ENCODE measurements at regions not wholly inside any gene's neighbourhood (a gene's known extent, or its start where the extent isn't known, plus 50 kb on each side); places are given as distances from the start of the nearest gene placed in this dataset.

DNA sequence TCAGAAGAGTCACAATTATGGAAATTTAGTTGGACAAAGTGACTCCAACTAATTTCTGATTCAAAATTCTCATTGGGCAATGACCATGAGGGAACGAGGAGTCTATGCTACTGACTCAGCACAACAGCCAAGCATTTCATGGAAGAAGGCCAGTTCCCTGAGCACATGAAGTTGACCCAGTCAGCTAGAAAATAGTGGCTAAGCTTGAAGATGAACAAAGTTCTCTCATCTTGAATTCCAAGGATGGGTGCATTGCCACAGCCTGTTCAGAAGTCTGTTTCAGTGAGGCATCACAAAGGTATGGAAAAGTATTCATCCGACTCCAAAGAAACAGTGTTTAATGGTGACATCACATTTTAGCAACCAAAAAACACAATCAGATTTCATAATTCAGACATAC, 676.9 kb downstream of the HACE1 start:
- DNase-seq = no peak

DNA sequence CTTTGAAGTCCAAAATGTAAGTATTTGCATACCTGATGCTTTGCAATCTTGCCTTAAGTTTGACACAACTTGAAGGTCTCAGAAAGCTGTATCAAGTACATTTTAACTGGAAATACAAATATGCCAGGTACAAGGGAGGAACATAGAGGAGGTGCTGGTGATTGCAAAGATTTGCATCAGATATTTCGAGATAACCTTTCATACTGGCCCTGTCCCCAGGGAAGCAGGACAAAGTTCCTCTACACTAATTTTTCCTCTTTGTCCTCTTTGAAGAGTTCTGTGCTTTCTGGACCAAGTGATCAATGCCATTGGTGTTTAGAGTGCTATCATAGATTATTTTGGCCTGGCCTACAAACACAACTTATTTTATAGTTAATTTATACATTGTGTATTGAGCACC, 686.1 kb downstream of the HACE1 start:
- no peak for DNase-seq

DNA sequence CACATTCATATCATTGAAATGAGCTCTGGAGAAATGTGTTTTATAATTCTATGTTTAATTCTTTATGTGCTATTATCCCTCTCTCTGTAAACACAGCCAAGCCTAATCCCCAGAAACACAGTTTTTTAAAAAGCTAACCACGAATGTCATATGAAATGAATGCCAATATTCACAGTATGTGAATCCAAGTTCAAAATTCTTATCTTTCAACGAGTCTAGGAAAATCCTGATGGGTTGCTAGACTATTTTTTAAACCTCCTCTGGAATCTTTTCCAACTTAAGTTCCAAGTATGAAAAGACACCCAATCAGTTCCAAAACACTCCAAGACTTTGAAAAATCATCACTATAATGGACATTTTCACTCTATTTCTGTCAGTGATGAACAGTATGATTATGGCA, 689.3 kb downstream of the HACE1 start:
- DNase-seq = no peak

DNA sequence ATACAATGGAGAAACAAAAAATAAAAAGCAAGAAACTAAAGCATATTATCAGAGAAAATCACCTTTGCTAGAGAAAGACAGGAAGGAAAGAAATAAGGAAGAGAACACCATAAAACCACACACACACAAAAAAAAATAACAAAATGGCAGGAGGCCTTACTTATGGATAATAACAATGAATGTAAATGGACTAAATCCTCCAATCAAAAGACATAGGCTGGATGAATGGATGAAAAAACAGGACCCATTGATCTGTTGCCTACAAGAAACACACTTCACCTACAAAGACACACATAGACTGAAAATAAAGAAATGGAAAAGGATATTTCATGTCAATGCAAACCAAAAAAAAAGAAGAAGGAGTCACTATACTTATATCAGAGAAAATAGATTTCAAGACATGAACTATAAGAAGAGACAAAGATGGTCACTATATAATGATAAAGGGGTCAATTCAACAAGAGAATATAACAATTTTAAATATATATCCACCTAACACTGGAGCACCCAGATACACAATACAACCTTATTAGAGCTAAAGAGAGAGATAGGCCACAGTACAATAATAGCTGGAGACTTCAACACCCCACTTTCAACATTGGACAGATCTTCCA, 693.6 kb downstream of the HACE1 start:
- no peak for DNase-seq

DNA sequence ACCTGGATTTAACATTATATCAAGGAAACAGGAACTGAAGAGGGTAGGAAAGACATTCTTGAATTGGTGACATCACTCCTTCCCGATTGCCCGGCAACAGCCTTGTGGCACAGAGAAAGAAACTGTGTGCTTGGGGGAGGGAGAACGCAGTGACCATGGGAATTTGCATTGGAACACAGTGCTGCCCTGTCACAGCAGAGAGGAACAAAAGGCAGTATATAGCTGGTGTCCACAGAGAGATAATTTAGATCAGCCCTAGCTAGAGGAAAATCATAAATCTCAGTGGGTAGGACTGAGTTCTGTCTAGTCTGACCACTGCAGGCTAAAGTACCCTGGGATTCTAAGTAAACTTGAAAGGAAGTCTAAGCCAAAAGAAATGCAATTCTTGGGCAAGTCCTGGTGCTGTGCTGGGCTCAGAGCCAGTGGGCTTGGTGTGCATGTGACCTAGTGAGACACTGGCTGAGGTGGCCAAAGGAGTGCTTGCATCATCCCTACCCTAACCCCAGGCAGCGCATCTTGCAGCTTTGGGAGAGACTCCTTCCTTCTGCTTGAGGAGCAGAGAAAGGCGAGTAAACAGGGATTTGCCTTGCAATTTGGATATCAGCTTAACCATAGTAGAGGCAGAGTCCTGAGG, 697.6 kb downstream of the HACE1 start:
- DNase-seq = no peak

DNA sequence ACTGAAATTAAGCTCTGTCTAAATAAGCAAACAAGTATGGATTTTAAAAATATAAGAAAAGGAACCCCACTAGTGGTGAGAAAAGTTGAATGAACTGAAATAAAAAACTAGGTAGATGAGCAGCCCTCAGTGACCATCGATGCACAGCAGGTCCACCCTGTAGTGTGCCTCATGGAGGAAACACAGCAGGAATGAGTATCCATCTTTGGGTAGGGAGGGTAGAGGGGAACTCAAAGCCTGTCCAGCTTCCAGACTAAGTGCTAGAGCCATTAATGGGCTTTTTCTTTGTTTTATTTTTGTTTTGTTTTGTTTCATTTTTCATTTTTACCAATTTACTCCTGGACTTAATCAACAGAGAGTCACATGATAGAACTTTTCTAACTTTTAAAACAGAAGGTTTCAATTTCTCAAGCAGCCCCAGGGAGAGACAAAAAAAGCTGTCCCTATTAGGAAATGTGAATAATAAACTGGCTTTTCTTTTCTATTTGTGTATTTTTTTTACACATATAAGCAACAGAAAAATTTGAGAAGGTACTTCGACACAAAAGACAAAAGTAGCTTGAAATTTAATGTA, 700.6 kb downstream of the HACE1 start:
- DNase-seq = no peak

DNA sequence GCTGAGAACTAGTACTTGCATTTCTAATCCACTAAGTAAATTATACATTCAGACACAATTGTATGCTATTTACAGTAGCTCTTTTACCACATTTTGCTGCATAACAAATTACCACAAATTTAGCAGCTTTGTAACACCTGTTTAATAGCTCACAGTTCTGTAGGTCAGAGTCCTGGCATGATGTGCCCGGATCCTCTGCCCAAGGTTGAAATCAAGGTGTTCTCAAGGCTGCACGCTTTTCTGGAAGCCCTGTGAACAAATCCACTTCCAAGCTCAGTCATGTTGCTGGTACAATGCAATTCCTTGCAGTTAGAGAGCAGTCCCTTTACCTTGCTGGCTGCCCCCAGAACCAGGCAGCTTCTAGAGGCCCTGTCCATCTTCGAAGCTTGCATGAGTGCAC, 716.0 kb downstream of the HACE1 start:
- DNase-seq = no peak

DNA sequence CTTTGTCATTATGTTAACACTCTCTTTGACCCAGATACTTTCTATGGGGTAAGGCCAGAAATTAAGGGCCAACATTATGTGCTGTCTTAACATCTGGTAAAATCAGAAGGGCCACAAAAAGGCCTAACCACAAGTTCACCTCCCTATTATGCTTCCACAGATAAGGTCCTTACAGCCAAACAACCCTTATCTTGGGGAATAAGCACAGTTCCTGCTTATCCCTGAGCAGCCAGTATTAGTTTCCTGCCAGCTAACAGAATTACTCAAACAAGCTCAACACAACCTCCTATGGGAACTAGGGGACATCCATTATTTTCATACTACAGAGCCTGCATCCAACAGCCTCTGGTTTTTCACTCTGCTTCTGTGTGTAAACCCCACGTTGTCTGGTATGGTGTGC, 724.8 kb downstream of the HACE1 start:
- no peak for DNase-seq

DNA sequence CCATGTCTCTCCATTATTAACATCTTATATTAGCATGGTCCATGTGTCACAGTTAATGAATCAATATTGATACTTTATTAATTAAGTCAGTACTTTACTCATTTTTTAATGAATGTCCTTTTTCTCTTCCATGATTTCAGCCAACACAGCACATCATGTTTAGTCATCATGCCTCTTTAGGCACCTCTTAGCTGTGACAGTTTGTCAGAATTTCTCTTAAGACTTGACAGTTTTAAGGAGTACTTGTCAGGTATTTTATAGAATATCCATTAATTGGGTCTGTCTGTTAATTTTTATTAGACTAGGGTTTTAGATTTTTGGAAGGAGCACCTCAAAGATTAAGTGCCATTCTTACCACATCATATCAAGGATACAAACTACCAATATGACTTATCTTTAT, 729.4 kb downstream of the HACE1 start:
- no peak for DNase-seq

DNA sequence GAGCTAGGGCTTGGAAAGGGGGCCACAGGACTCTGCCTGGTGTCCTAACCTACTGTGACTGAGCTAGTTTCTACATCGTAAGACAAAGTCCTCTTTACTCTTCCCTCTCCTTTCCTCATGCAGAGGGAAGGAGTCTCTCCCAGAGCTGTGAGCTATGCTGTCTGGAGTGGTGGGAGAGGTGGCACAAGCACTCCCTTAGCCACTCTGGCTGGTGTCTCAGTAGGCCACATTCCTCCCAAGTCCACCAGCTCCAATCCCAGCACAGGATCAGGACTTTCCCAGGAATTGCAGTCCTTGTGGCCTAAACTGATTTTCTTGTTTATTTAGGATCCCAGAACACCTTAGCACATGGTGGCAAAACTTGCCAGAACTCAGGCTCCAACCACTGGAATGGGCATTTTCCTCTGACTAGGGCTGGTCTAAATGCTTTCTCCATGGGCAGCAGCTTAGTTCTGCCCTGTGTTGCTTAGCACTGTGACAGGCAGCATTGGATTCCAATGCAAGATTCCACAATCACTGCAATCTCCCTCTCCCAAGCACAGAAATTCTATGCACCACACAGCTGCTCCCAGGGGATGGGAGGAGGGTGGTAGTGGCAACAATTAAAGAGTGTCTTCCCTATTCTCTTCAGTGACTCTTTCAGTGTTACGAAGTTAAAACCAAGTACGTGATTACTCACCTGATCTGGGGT, 733.3 kb downstream of the HACE1 start:
- no peak for DNase-seq

DNA sequence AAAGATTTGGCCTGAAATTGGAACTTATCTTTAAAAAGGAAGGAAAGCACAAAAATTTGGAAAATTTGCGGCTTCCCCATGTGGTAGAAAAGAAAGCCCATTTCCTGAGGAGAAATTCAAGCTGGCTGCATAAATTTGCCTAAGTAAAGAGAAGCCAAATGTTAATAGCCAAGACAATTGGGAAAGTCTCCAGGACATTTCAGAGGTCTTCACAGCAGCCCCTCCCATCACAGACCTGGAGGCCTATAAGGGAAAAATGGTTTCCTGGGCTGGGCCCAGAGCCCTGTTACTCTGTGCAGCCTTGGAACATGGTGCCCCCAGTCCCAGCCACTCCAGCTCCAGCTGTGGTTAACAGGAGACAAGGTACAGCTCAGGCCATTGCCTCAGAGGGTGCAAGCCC, 736.5 kb downstream of the HACE1 start:
- DNase-seq = no peak

DNA sequence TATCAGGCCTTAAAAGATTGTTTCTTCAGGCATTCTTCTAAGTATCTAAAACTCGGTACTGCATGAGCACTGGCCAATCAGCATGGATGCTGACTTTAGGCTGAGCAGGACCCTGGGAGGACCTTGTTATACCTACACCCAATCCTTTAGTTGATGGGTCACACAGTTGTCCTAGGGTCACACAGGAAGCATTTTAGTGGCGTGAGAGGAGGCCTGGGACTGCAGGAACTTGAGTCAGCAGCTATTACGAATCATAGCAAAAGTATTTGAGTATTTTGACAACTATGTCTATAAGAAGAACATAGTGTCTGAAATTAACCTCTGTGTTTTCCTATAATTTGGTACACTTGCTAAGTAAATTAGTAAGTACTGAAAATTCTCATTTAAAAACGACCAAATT, 741.4 kb downstream of the HACE1 start:
- DNase-seq = no peak

DNA sequence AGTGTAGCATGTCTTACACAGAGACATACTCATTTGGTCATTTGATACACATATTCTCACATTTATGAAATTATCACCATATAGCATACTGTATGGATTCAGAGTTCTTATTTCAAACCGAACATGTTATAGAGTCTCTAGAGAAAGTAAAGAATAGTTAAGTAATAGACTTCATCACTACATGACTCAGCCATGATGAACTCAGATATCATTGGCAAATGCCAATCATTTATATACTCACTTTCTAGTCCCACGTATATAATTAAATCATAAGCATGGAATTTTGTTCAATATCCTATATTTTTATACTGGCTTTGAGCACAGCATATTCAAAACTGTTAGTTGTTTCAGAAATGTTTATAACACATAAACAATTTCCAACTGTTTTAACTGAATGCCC, 749.9 kb downstream of the HACE1 start:
- DNase-seq = no peak

DNA sequence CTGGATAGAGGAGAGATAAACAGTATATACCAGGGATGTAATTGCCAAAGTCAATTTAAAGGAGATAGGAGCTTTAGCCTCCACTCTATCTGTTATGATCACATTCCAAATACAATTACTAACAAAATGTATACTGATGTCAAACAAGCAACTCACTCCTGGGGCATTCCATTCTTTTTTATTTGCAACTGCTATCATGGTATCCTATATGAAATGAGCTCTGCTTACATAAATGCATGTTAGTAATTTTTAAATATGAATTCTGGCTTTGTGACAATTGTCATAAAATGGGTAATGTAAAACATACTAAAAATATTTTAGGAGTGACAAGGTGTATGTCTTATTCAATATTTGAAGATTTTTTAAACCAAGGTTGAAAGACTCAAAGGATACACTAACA, 751.1 kb downstream of the HACE1 start:
- DNase-seq = no peak

DNA sequence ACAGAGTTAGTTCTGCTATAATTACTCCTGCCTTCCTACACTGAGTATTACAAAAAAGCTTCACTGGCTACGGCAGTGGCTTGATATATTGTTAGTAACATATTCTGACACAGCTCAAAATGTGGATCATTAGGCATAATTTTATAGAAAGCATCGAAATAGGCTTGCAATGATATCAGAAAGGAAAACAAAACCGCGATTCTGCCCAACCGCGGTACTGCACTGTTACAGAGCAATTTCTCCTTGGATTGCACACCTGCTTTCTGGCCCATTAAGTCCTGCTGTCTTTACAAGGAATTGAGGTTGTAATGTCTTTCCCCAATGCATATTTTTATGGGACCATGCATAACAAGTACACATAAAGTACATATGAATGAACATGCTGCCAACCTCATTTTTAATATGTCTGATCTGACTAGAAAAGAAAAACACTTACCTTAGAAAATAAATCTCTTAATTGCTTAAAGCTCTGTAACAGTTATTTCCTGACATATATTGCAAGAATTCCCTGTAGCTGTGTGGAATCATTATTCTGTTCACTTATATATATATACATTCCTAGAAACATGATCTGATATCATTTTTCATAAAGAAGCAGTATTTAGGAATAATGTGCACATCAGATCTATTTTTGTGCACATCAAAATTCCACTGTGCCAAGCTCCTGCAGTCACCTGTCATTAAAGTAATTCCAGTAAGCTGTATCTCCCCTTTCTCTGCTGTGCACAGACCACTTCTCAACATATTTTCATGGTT, 763.9 kb downstream of the HACE1 start:
- no peak for DNase-seq

DNA sequence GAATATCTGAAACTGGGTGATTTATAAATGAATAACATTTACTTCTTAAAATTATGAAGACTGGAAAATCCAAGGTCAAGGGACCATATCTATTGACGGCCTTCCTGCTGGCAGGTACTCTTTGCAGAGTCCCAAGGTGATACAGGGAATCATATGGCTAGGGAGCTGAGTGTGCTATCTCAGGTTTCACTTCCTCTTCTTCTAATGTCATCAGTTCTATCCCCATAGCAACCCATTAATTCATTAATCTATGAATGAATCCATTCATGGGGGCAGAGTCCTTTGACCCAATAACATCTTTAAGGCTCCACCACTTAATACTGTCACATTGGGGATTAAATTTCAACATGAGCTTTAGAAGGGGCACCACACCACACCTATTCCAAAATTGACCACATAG, 772.0 kb downstream of the HACE1 start:
- DNase-seq = no peak

DNA sequence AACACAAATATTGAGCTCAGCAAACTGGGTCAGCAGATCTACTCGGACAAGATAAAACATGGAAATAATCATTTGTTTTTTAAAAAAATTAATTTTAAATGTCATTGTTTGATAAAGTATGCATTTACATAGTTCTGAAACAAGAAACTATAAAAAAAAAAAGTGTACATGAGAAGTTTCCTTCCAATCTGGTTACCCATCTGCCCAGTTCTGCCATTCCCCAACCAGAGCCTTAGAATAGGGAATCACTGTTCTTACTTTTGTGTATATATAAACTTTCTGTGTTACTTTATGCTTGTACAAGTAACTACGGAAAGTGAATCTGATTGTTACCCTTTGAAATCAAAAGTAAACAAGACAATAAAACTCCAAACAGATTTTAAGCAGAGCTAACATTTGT, 791.4 kb downstream of the HACE1 start:
- no peak for DNase-seq

DNA sequence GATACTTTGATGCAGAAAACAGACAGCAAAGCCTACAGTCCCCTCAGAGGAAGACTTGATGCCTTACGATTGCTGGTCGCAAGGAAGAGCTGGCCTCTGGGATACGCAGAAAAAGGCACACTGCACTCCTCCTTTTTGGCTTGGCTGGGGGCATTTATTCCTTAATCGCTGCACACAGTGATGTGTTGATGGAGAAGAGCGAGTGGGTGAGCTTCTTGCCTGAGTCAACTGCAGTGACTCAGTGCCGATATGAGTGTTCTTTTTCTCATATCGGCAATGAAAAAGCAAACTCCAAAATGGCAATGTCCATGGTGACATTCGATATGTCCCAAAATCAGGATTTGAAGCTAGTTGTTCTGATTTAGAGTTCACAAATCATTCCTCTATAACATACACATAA, 794.8 kb downstream of the HACE1 start:
- DNase-seq = no peak

DNA sequence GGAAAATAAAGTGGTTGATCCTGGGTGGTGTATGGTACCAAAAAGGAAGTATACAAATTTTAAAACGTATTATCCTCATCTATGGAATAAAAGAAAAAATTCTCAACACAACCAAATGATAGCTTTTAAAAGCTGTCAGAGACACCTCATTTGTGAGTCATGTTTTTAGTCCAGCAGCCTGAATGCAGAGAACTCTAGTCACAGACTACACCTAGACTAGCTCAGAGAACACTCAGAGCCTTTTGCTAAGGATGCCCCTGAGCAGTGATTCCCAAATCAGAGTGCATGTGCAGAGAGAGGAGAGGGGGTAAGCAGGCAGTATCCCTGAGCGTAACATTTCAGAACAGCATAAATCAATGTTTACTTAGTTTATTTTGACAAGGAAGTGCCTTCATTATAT, 809.3 kb downstream of the HACE1 start:
- no peak for DNase-seq

DNA sequence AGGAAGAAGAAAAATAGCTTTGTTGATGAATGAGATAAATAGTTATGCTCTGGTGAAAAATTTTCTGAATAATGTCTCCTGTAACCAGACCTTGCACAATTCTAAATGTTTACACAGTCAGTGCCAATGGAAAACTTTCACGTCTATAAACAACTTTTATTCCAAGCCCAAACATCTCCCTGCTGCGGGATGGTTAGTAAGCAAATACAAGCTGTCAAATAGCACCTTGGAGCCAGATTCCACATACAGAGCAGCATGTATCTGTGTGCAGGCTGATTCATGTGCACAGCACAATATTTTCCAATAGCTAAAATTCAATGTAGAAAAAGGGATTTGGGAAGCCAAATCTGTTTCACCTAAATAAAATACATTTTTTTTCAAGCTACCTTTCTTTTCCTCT, 813.3 kb downstream of the HACE1 start:
- no peak for DNase-seq

DNA sequence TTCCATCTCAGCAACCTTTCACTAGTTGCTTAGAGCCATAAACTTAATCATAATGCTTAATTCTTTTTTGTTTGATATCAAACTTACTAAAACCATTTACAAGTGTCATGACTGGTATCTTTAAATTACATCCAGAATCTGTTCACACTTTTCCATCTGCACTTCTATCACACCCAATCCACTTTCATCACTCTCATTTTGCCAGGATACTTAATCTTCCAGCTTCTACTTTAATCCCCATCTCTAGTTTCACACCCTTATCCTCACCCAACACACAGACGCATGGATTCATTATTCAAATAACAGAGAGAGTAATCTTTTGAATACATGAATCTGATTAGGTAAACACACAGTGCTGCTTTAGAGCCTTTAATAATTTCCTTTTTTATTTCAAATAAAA, 828.4 kb downstream of the HACE1 start:
- no peak for DNase-seq

DNA sequence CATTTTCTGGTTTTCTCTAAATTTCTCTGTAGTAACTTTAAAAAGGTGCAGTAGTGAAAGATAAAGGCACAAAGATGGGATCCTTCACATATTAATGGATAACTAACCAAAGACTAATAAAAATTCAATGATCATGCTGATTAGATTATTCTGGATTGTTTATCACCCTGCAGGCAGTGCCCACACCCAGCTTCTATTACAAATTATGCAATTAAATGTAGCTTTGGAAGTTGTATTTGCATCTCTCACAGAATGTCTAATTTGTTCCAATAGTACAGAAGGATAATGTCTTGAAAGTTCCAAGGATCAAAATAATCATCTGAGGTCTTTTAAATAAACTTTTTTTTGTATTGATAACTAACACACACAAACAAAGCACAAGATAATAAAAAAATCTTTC, 837.6 kb downstream of the HACE1 start:
- no peak for DNase-seq

DNA sequence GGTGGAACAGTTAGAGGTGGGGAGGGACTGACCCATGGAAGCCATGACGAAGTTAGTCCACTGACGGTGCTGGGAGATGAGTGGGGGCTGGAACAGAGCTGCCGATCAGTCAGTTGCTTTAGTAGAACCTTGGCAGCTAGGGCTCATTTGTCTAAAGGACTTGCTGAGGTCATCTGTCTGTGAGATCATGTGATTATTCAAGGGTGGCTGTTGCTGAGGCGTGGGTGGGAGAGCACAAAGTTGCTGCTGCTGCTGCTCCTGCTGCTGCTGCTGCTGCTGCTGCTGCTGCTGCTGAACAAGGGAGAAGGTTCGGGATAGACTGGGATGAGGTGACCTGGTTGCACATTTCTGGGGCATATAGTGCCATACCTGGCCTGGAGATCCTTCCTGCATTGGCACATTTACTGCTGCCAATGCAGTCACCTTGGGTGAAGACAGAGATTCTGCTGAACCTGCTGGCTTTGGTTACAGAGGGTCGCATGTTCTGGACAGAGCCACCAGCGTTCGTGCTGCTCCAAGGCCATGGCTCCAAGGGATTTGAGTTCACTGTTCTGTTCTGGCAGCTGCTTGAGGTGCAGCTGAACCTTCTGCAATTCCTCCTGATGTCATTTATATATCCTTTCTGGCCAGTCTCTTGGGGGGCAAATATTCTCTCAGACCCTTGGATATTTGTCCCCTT, 840.5 kb downstream of the HACE1 start:
- DNase-seq = no peak

Data from activated CD4-positive, alpha-beta T cell treated with anti-CD3 and anti-CD28 coated beads, Interleukin-2, amount 50 U/mL, for 1 hour (primary cell).